Activated CD4-positive, alpha-beta memory T cell treated with anti-CD3 and anti-CD28 coated beads for 36 hours (primary cell): ENCODE measurements at regions not wholly inside any gene's neighbourhood (a gene's known extent, or its start where the extent isn't known, plus 50 kb on each side); places are given as distances from the start of the nearest gene placed in this dataset.

Experiments used
- CTCF ChIA-PET: fragments of 350-600 bp; sonication (Branson Sonifier 250); formaldehyde crosslinking; loops from one replicate; lab custom pipeline; 2021; ENCODE audit warnings: antibody characterized with exemption, inconsistent platforms; lab: Charles Lee
- POLR2A ChIA-PET: fragments of 350-600 bp; sonication (Branson Sonifier 250); formaldehyde crosslinking; loops from one replicate; lab custom pipeline; 2021; ENCODE audit warnings: antibody characterized with exemption; lab: Charles Lee
- DNase-seq: peaks from one replicate; pipeline ENCODE4 v3.0.0-alpha.2; 2020
- H3K27ac Mint-ChIP-seq: one replicate; pipeline ENCODE4 v1.8.0; 2021; ENCODE audit warnings: mixed read lengths
- H3K27me3 Mint-ChIP-seq: one replicate; pipeline ENCODE4 v1.8.0; 2021; ENCODE audit warnings: mixed read lengths
- H3K36me3 Mint-ChIP-seq: one replicate; pipeline ENCODE4 v1.8.0; 2021; ENCODE audit warnings: mixed read lengths
- H3K4me1 Mint-ChIP-seq: one replicate; pipeline ENCODE4 v1.8.0; 2021; ENCODE audit warnings: low read depth, mixed read lengths
- H3K4me3 Mint-ChIP-seq: one replicate; pipeline ENCODE4 v1.8.0; 2021; ENCODE audit warnings: mild to moderate bottlenecking, mixed read lengths
- H3K9me3 Mint-ChIP-seq: one replicate; pipeline ENCODE4 v1.8.0; 2021; ENCODE audit warnings: mixed read lengths
- intact Hi-C: fragments of 100-400 bp; cut with micrococcal nuclease; formaldehyde crosslinking; loops from one replicate; pipeline ENCODE4 v1.15.1; 2023

GRCh38 chr4:77308843-77309242, 151.8 kb downstream of the CCNG2 start:
- peaks cover 10% of the 10 kb centered on the region for H3K27me3 Mint-ChIP-seq
- H3K36me3 Mint-ChIP-seq: no peaks in the 10 kb centered on the region
- H3K4me3 Mint-ChIP-seq: no peak overlapping the region
- intact Hi-C loops: loop anchor here (1.0 kb wide), 1 partner anchor 69 kb away; no protein-coding TSS in a partner anchor
- ChIA-PET CTCF (interaction anchor here (0.6 to 2.7 kb wide), 2 partner anchors 20 to 69 kb away, joined by 3 to 12 read pairs; no protein-coding TSS in a partner anchor), POLR2A (no interaction called here)
- no peak overlapping the region for H3K27ac Mint-ChIP-seq
- no peaks in the 10 kb centered on the region for H3K9me3 Mint-ChIP-seq
- no peaks in the 10 kb centered on the region for H3K4me1 Mint-ChIP-seq
- DNase-seq: no peak

GRCh38 chr4:77309496-77309895, 152.5 kb downstream of the CCNG2 start:
- intact Hi-C loops: loop anchor here (1.0 kb wide), 1 partner anchor 69 kb away; no protein-coding TSS in a partner anchor
- Mint-ChIP-seq H3K4me3 (no peak overlapping the region), H3K27me3 (peaks cover 10% of the 10 kb centered on the region), H3K36me3 (no peaks in the 10 kb centered on the region), H3K9me3 (no peaks in the 10 kb centered on the region), H3K4me1 (no peaks in the 10 kb centered on the region), H3K27ac (no peak overlapping the region)
- DNase-seq: no peak
- POLR2A ChIA-PET: no interaction called here
- CTCF ChIA-PET: interaction anchor here (0.8 to 2.7 kb wide), 2 partner anchors 69 to 215 kb away, joined by 3 to 12 read pairs; no protein-coding TSS in a partner anchor

DNA sequence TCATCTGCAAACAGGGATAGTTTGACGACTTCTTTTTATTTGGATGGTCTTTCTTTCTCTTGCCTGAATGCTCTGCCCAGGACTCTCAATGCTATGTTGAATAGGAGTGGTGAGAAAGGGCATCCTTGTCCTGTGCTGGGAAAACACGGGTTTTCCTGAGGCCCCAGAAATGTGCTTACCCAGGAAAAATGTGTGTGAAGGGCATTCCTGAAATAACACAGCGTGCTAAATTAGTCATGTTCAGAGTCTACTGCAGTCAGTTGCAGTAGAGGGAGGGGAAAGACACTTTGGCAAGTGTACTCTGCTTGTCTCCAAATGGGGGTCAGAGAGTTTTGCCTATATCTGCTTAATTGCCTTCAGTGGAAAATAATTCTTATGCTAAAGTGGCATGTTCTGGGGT, 153.9 kb downstream of the CCNG2 start:
- H3K4me1 Mint-ChIP-seq: no peaks in the 10 kb centered on the region
- CTCF ChIA-PET: interaction anchor here (2.7 kb wide), 1 partner anchor 71 kb away, joined by 12 read pairs; no protein-coding TSS in a partner anchor

GRCh38 chr4:77314697-77315096, 157.7 kb downstream of the CCNG2 start:
- CTCF ChIA-PET: no interaction called here

More for the DNA sequence above, 153.9 kb downstream of the CCNG2 start:
- intact Hi-C loops: no loop called here
- DNase-seq: no peak
- Mint-ChIP-seq H3K27me3 (peaks cover 10% of the 10 kb centered on the region), H3K4me3 (no peak overlapping the region), H3K36me3 (no peaks in the 10 kb centered on the region), H3K27ac (no peak overlapping the region), H3K9me3 (no peaks in the 10 kb centered on the region)
- POLR2A ChIA-PET: no interaction called here

DNA sequence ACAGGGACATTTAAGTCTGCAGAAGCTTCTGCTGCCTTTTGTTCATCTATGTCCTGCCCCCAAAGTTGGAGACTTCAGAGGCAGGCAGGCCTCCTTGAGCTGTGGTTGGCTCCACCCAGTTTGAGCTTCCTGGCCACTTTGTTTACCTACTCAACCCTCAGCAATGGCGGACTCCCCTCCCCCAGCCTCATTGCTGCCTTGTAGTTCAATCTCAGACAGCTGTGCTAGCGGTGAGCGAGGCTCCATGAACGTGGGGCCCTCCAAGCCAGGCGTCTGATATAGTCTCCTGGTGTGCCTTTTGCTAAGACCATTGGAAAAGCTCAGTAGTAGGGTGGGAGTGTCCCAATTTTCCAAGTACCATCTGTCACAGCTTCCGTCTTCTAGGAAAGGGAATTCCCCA, 170.1 kb downstream of the CCNG2 start:
- peaks cover 4% of the 10 kb centered on the region for H3K9me3 Mint-ChIP-seq
- H3K4me1 Mint-ChIP-seq: no peaks in the 10 kb centered on the region
- no peaks in the 10 kb centered on the region for H3K36me3 Mint-ChIP-seq
- CTCF ChIA-PET: no interaction called here
- no peak overlapping the region for H3K4me3 Mint-ChIP-seq
- H3K27ac Mint-ChIP-seq: no peak overlapping the region
- H3K27me3 Mint-ChIP-seq: peaks cover 22% of the 10 kb centered on the region
- intact Hi-C loops: no loop called here
- POLR2A ChIA-PET: no interaction called here
- no peak for DNase-seq

More at GRCh38 chr4:77314697-77315096, 157.7 kb downstream of the CCNG2 start:
- DNase-seq: no peak
- H3K9me3 Mint-ChIP-seq: peaks cover 9% of the 10 kb centered on the region
- POLR2A ChIA-PET: no interaction called here
- no peak overlapping the region for H3K27ac Mint-ChIP-seq
- H3K36me3 Mint-ChIP-seq: no peaks in the 10 kb centered on the region
- H3K27me3 Mint-ChIP-seq: peaks cover 6% of the 10 kb centered on the region
- no peak overlapping the region for H3K4me3 Mint-ChIP-seq
- intact Hi-C loops: no loop called here
- H3K4me1 Mint-ChIP-seq: no peaks in the 10 kb centered on the region

- intact Hi-C loops: no loop called here
- Mint-ChIP-seq H3K4me3 (no peak overlapping the region), H3K27me3 (peaks cover 13% of the 10 kb centered on the region), H3K9me3 (peaks cover 23% of the 10 kb centered on the region), H3K4me1 (no peaks in the 10 kb centered on the region), H3K27ac (no peak overlapping the region), H3K36me3 (no peaks in the 10 kb centered on the region)
- POLR2A ChIA-PET: no interaction called here
- no peak for DNase-seq
- CTCF ChIA-PET: no interaction called here
Measured at GRCh38 chr4:77332696-77333270, 175.8 kb downstream of the CCNG2 start.

DNA sequence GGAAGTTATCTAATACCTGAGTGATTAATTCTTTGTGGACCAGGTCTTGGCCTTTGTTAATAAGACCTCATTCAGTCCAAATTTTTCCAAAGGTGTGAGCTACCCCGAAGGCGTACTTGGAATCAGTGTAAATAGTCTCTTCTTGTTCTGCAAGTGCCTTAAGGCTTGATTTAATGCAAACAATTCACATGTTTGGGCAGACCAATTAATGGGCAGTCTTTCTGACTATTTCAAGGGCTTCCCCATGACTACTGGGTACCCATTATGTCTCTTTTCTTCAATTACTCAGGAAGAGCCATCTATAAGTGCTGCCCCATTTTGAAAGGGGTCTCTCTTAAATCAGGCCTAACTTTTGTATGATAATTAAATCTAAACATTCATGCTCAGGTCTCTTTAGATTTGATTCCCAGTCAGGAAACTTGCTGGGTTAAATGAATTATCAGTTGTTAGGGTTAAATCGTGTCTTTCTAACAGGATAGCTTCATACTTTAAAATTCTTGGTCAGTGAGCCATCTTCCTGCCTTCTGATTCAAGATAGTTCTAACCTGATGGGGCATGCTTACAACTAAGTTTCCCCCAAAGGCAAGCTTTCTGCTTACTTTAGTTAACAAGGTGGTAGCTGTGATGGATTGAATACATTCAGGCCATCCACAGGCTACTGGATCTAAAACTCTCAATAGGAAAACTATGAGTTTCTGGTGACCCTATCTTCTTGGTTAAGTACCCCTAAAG, 179.6 kb downstream of the CCNG2 start:
- H3K27me3 Mint-ChIP-seq: peaks cover 4% of the 10 kb centered on the region
- H3K4me3 Mint-ChIP-seq: no peak overlapping the region
- intact Hi-C loops: no loop called here
- H3K36me3 Mint-ChIP-seq: no peaks in the 10 kb centered on the region
- H3K9me3 Mint-ChIP-seq: peaks cover 29% of the 10 kb centered on the region
- H3K4me1 Mint-ChIP-seq: no peaks in the 10 kb centered on the region
- no peak for DNase-seq
- POLR2A ChIA-PET: no interaction called here
- CTCF ChIA-PET: no interaction called here
- H3K27ac Mint-ChIP-seq: no peak overlapping the region

DNA sequence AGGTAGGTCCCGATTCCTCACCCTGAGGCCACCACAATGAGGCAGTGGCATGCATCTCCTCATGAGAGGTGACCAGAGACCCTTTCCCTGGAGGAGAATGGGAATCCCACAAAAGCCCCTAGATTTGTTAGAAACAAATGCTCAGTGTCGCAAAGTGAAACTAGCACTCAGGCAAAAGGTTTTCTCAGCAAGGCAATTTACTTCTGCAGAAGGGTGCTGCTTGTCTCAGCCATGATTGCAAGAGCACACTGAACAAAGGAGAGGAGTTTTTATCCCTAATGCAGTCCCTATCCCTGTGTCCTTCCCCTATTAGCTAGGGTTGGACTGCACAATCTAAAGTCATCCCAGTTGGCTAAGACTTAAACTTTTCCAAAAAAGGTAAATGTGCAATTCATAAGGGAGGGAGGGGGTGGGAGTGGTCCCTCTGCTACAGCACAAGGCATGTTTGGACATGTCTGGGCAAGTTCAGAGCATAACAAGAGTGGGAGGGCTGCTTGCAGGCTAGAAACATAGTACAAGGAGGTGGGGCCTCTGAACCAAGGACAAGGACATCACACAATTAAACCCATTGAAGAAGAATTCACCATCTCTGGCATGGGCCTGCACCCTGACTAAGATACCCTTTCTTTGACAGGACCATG, 185.3 kb downstream of the CCNG2 start:
- no peak overlapping the region for H3K27ac Mint-ChIP-seq
- POLR2A ChIA-PET: no interaction called here
- no peak overlapping the region for H3K4me3 Mint-ChIP-seq
- intact Hi-C loops: no loop called here
- H3K4me1 Mint-ChIP-seq: no peaks in the 10 kb centered on the region
- CTCF ChIA-PET: interaction anchor here (1.4 kb wide), 1 partner anchor 16 kb away, joined by 4 read pairs; no protein-coding TSS in a partner anchor
- no peaks in the 10 kb centered on the region for H3K36me3 Mint-ChIP-seq
- peaks cover 13% of the 10 kb centered on the region for H3K27me3 Mint-ChIP-seq
- H3K9me3 Mint-ChIP-seq: peaks cover 23% of the 10 kb centered on the region
- no peak for DNase-seq

GRCh38 chr4:77344001-77344400, 187.0 kb downstream of the CCNG2 start:
- H3K4me1 Mint-ChIP-seq: no peaks in the 10 kb centered on the region
- ChIA-PET CTCF (no interaction called here), POLR2A (no interaction called here)
- no peak overlapping the region for H3K4me3 Mint-ChIP-seq
- no peak for DNase-seq
- no peak overlapping the region for H3K27ac Mint-ChIP-seq
- peaks cover 13% of the 10 kb centered on the region for H3K27me3 Mint-ChIP-seq
- peaks cover 23% of the 10 kb centered on the region for H3K9me3 Mint-ChIP-seq
- intact Hi-C loops: no loop called here
- H3K36me3 Mint-ChIP-seq: no peaks in the 10 kb centered on the region

GRCh38 chr4:77344784-77345183, 187.8 kb downstream of the CCNG2 start:
- H3K27ac Mint-ChIP-seq: no peak overlapping the region
- no peaks in the 10 kb centered on the region for H3K36me3 Mint-ChIP-seq
- ChIA-PET CTCF (no interaction called here), POLR2A (no interaction called here)
- DNase-seq: no peak
- H3K27me3 Mint-ChIP-seq: peaks cover 11% of the 10 kb centered on the region
- no peaks in the 10 kb centered on the region for H3K4me1 Mint-ChIP-seq
- no peak overlapping the region for H3K4me3 Mint-ChIP-seq
- H3K9me3 Mint-ChIP-seq: peaks cover 23% of the 10 kb centered on the region
- intact Hi-C loops: no loop called here

DNA sequence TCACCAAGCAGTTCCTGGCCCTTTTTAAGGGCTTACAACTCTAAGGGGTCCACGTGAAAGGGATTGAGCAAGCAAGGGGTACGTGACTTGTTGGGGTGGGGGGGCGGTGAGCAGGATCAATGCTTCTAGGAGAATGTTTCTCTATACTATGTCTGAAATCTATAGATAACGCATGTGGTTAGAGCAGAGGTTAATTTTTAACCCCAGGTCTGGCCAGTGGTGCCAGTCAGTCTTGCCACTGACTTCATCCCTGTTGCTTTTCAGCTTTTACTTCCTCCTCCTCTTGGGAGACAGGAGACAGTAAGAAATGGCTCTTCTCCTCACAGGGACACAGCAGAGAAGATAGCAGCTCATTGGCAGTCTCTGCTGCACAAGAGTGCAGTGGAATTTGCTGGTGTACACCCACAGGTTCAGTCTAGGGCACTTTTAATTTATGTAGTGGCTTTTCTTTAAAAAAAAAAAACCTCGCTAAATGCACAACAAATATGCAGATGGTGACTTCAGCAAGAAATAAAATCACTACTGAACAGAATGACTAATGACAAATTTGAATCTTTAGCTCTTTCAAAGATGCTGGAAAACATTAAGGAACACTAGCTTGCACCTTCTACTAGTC, 190.5 kb downstream of the CCNG2 start:
- Mint-ChIP-seq H3K27me3 (peaks cover 10% of the 10 kb centered on the region), H3K36me3 (no peaks in the 10 kb centered on the region), H3K4me1 (no peaks in the 10 kb centered on the region), H3K27ac (no peak overlapping the region), H3K9me3 (peaks cover 8% of the 10 kb centered on the region), H3K4me3 (no peak overlapping the region)
- ChIA-PET CTCF (no interaction called here), POLR2A (no interaction called here)
- DNase-seq: no peak
- intact Hi-C loops: no loop called here

DNA sequence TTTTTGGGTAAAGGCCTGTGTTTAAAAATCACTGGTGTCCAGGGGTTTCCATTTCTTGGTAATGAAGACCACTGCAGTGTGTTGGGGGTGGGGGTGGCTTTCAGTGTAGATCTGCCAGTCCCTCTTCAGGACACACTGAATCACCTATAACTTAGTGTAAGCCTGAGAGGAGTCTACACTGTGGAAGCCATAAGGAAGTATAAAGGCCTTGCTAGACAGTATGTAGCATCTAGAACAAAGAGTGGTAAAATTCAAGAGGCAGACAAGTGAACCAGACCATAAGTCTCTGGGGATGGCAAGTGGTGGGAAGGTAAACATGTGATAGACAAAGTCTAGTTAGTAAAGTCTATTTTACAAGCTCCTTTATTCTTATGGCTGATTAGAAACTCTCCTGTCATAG, 191.8 kb downstream of the CCNG2 start:
- Mint-ChIP-seq H3K27me3 (peaks cover 10% of the 10 kb centered on the region), H3K27ac (no peak overlapping the region), H3K36me3 (no peaks in the 10 kb centered on the region), H3K4me3 (no peak overlapping the region), H3K4me1 (no peaks in the 10 kb centered on the region), H3K9me3 (no peaks in the 10 kb centered on the region)
- POLR2A ChIA-PET: no interaction called here
- CTCF ChIA-PET: no interaction called here
- intact Hi-C loops: no loop called here
- DNase-seq: no peak
